OCI-LY7 (cell line): ENCODE measurements at regions not wholly inside any gene's neighbourhood (a gene's known extent, or its start where the extent isn't known, plus 50 kb on each side); places are given as distances from the start of the nearest gene placed in this dataset.

Experiments used
- EZH2phosphoT487 ChIP-seq: fragments of 200-600 bp; sonication (generic); IDR thresholded peaks from 2 replicates; pipeline ENCODE4 v1.6.1; 2018; ENCODE audit warnings: low read depth, borderline replicate concordance, mild to moderate bottlenecking, mixed run types, antibody characterized with exemption, low read length, moderate library complexity, mixed read lengths
- TF ChIP-seq, protein P1 (sequence below): fragments of 200-600 bp; sonication (generic); conservative IDR thresholded peaks from 2 replicates; pipeline ENCODE4 v1.5.1; 2014; ENCODE audit warnings: mild to moderate bottlenecking, antibody characterized with exemption, low read length, moderate library complexity, mixed read lengths

DNA sequence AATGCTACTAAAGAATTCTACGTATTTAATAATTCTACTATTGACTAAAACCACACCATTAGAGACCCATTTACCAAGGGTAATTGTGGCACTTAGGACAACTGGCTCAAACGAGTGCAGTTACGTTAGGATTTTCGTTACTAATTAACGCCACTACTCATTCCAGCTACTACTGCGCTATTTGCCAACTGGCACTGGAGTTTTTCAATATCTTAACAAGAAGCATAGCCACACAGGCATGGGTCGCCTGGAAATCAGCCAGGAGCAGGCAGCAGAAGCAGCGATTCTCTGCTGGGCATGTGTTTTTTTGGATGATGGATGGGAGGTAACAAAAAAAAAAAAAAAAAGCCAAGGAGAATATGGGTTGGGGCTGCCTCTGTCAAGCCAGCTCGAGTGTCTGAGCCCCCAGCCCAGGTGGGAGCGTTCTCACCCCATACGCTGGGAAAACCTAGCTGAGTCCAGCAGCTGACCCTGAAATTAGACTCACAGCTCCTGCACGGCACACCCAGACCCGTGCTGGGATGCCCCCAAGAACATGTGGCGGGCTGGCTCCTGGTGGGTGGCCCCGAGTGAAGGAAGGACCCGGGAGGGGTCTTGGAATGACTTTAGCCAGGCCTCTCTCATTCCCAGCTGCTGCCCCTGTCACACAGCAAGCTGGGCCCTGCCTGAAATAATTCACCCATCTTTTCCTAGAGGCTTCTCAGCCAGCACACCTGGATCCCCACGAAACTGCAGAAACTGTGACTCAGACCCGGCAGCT lies 214.0 kb downstream of the BRD1 start:
- no peak for TF ChIP-seq EZH2phosphoT487
- TF ChIP-seq, protein P1, sequence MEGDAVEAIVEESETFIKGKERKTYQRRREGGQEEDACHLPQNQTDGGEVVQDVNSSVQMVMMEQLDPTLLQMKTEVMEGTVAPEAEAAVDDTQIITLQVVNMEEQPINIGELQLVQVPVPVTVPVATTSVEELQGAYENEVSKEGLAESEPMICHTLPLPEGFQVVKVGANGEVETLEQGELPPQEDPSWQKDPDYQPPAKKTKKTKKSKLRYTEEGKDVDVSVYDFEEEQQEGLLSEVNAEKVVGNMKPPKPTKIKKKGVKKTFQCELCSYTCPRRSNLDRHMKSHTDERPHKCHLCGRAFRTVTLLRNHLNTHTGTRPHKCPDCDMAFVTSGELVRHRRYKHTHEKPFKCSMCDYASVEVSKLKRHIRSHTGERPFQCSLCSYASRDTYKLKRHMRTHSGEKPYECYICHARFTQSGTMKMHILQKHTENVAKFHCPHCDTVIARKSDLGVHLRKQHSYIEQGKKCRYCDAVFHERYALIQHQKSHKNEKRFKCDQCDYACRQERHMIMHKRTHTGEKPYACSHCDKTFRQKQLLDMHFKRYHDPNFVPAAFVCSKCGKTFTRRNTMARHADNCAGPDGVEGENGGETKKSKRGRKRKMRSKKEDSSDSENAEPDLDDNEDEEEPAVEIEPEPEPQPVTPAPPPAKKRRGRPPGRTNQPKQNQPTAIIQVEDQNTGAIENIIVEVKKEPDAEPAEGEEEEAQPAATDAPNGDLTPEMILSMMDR, result no peak
